ENCODE measurements at regions not wholly inside any gene's neighbourhood (a gene's known extent, or its start where the extent isn't known, plus 50 kb on each side); places are given as distances from the start of the nearest gene placed in this dataset.

GRCh38 chr2:12047761-12048160 lies 301.3 kb downstream of the LPIN1 start:
- no peak for TF ChIP-seq GATA3 (IDR thresholded peaks at IDR 0.05; ENCODE audit: low read depth, low read length)
- TF ChIP-seq GATA2 (IDR thresholded peaks at IDR 0.05; ENCODE audit: low read depth, low read length) = no peak

Measured in SH-SY5Y (cell line).